GM21528 (cell line): ENCODE measurements at regions not wholly inside any gene's neighbourhood (a gene's known extent, or its start where the extent isn't known, plus 50 kb on each side); places are given as distances from the start of the nearest gene placed in this dataset.

Experiments used
- ATAC-seq: cut with Tn5 transposase; IDR thresholded peaks from one replicate; pipeline ENCODE4 v1.9.1; 2021; ENCODE audit warnings: mild to moderate bottlenecking, moderate library complexity; ENCODE audit not compliant: unreplicated experiment, low FRiP score

DNA sequence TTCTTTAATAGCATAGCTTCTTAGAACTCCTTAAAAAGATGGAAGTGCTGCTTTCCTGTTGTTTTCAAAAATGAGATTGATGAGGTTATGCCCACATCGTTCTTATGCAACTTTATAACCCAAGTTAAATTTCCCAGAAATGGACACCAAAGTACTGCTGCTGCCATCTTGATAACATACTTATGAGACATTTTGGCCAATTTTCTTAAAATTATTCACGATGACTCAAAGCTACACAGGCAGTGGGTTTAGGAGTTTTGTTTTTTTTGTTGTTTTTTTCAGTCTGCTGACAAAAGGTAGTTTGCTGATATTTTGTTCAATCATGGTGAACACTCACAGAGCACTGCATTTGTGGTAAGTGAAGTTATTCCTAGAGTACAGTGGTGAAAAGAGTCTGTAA lies 54.9 kb upstream of the RFC3 start:
- no peak for ATAC-seq

DNA sequence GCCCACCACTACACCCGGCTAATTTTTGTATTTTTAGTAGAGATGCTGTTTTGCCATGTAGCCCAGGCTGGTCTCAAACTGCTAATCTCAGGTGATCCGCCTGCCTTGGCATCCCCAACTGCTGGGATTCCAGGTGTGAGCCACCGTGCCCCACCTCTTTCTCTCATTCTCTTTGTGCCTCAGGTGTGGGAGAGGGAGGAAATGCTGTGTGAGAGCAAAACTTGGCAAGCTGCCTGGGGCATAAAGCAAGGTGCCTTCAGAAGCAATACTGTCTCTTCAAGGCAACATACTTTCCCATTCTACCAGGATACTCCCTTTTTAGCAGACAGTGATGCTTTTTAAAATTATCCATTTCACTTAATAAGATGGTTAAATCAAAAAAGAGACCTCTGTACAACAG lies 53.2 kb upstream of the RFC3 start:
- no peak for ATAC-seq

GRCh38 chr13:33766329-33767123 lies 51.4 kb upstream of the RFC3 start:
- ATAC-seq, result no peak

GRCh38 chr13:33767140-33767539 lies 50.8 kb upstream of the RFC3 start:
- no peak for ATAC-seq
